NCI-H748 (cell line): ENCODE measurements at regions not wholly inside any gene's neighbourhood (a gene's known extent, or its start where the extent isn't known, plus 50 kb on each side); places are given as distances from the start of the nearest gene placed in this dataset.

Source experiments
- DNase-seq: peaks from one replicate; lab custom pipeline; 2025; ENCODE audit not compliant: unreplicated experiment; lab: John Stamatoyannopoulos, UW

DNA sequence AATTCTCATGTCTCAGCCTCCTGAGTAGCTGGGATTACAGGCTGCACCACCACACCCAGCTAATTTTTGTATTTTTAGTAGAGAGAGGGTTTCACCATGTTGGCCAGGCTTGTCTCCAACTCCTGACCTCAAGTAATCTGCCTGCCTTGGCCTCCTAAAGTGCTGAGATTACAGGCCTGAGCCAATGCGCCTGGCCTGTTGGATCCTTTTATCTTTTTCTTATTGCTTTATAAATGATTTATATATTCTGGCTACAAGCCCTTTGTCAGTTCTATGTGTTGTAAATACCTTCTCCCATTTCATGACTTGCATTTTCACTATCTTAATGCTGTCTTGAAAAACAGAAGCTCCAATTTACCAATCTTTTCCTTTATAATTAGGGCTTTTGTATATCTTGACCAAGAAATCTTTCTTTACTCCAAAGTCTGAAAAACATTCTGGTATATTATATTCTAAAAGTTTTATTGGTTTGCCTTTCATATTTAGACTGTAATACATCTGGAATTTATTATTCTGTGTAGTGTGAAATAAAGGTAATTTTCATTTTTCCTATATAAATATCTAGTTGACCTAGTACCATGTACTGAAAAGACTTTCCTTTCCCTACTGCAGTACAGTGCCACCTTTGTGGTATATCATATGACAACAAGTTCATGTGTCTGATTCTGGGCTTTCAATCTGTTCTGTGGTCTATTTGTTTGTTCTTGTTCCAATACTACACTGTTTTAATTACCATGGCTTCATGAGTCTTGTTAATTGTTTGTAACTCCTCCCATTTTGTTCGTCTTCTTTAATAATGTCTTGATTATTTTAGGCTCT lies 52.9 kb upstream of the RNU6-1 start:
- no peak for DNase-seq

DNA sequence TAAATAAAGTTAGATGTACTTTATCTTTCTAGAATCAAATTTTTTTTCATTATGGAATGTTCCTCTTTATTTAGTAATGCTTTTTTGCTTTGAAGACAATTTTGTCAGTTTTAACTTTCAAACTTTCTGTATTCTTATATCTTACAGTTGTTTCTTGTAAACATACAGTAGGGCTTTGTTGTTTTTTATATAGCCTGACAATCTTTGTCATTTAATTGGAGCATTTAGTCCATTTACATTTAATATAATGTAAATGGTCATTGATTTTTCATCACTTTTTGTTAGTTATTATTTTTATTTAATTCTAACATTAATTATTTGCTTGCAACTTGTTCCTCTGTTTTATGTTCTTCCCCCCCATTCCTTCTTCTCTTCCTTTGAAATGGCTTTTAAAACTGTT lies 55.4 kb upstream of the RNU6-1 start:
- DNase-seq: no peak

DNA sequence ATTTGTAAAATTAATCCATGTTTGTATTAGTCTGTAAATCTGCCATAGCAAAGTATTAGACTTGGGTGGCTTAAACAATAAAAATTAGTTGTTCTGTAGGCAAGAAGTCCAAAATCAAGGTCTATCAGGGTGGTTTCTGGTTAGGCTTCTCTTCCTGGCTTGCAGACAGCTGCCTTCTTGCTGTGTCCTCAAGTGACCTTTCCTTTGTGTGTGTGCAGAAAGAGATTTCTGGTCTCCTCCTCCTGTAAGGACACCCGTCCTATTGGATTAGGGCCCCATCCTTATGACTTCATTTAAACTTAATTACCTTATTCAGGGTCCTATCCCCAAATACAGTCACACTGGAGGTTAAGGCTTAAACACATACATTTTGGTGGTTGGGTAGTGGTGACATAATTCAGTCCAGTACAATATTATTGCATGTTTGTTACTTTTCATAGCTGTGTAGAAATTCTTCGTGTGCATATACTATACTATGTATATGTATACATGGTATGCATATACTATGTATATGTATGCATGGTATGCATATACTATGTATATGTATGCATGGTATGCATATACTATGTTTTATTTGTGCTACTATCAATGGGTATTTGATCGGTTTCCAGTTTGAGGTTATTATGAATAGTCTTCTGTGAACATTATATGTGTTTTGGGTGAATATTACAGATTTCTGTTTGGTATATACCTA lies 57.9 kb upstream of the RNU6-1 start:
- no peak for DNase-seq

DNA sequence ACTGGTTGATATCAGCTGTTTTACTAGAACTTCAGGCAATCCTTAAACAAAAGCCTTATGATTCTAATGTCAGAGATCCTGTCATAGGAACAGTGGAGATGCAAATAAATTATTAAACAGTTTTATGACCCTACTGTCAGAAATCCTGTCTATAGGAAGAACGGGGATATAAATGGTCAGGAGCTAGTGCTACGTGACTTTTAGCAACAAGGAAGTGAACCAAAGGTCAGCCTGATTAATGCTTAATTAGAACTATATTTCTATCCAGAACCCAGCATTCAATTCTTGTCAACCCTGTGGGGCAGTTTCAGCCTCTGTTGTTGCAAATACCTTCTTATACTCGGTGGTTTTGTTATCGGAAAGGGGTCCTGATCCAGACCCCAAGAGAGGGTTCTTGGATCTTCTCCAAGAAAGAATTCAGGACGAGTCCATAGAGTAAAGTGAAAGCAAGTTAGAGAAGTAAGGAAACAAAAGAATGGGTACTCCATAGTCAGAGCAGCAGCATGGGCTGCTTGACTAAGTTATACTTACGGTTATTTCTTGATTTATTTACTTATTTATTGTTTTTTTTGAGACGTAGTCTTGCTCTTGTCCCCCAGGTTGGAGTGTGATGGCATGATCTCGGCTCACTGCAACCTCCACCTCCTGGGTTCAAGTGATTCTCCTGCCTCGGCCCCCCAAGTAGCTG lies 59.9 kb upstream of the RNU6-1 start:
- DNase-seq: no peak

DNA sequence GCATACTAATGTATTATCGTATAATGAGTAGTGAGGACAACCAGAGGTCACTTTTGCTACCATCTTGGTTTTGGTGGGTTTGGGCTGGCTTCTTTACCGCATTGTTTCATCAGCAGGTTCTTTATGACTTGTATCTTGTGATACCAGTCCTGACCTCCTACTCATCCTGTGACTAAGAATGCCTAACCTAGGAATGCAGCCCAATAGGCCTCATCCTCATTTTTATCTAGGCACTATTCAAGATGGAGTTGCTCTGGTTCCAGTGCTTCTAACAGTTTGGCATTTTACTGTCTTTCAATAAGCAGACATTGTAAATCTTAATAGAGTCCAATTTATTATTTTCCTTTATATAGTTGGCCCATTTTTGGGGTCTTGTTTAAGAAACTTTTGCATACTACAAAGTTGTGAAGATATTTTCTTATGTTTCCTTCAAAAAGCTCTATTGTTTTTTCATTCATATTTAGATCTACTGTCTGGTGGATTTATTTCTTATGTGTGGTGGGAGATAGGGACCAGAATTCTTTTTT lies 60.8 kb upstream of the RNU6-1 start:
- no peak for DNase-seq

DNA sequence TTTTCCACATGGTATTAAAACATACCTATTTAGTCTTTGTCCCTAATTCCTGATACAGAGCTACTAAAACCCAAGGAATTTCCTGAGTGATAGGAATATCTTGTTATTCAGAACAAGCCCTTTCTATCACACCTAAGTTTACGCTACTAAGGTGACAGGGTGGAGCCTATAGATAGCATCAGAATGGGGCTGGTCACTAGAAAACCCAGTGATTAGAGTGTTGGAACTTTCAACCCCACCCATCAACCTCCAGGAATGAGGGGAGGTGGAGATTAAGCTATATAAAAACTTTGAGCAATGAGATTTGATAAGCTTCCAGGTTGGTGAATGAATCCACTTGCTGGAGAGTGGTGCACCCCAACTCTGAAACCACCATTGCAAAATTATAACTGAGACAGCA lies 62.1 kb upstream of the RNU6-1 start:
- DNase-seq: no peak

DNA sequence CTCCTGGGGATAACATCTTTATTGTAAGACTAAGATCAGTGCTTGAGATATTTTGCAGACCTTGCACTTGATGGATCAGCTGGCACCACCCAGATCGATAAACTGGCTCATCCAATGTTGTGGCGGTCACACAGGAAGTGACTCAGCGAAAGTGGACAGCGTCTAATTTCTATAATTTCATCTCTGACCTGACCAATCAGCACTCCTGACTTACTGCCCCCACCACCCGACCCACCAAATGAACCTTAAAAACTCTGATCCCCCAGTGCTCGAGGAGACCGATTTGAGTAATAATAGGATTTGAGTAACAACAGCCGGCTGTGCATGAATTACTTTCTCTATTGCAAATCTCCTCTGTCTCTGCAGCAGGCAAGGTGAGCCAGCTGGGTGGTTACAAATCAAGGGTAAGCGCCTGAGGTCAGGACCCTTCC lies 62.7 kb upstream of the RNU6-1 start:
- peak; percentile 7 for DNase-seq

DNA sequence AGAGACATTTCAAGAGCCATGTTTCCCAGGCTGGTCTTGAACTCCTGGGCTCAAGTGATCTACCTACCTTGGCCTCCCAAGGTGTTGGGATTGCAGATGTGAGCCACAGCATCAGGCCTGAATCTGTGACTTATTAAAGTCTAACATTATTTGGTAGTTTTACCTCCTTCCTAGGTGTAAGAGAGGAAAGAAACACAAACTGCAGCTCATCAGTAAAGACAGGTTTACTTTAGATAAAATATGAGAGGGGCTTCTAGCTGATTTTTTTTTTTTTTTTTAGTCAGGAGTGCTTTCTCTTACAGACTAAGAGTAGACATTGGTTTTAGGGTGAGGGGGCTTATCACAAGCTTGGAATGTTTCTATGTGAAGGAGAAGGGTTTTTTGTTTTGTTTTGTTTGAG lies 63.9 kb upstream of the RNU6-1 start:
- DNase-seq: no peak

DNA sequence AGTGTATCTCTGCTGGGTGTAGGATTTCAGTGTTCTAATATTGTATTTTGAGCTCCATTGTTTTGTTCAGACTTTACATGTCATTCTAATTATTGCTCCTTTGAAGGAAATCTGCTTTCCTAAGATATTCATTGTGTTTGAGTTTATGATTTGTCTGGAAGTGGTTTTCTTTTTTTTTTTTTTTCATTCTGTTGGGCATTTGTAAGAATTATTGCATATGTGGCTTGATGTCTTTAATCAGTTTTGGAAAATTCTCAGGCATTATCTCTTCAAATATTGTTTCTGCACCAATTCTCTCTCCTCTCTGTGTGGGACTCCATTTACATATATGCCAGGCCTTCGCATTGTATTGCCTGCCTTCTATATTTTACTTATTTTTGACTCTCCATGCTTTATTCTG lies 65.8 kb upstream of the RNU6-1 start:
- no peak for DNase-seq

DNA sequence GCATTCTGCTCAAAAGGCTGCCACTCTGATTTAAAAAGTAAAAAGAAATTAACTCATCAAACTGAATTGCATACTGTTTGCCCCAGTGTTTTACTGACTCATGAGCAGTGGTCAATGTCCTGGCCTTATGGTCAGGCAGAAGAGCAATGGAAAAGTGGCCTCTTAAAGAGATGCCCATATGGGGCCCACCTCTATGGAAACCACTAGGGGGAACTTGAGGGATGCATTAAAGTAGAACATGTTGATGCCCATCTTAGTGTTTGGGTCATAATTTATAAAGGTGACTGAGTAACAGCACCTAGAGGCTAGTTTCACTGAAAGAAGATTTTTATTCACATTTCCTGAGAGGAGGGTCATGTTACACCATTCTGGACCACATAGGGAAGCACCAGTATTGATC lies 66.5 kb upstream of the RNU6-1 start:
- peak; percentile 3 for DNase-seq

DNA sequence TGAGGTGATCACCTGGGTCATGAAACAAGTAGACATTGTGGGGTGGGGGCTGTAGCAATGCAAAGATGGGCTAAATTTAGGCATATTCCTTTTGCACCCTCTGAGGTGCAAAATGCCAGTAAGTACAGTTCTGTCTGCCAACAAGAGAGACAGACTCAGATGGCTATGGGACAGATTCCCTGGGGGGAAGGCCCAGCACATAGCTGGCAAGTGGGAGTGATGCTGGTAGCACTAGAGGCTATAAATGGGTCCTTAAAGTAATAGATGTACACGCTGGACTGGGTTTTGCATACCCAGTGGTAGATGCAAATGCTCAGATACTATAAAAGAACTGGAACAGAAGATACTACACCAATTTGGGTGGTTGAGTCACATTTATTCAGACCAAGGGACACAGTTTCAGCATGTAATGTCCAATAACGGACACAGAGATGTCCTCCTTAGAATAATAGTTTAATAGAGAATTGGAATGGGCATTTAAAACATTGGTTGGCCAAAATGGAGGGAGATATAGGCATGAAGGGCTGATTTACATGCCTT lies 67.4 kb upstream of the RNU6-1 start:
- no peak for DNase-seq

DNA sequence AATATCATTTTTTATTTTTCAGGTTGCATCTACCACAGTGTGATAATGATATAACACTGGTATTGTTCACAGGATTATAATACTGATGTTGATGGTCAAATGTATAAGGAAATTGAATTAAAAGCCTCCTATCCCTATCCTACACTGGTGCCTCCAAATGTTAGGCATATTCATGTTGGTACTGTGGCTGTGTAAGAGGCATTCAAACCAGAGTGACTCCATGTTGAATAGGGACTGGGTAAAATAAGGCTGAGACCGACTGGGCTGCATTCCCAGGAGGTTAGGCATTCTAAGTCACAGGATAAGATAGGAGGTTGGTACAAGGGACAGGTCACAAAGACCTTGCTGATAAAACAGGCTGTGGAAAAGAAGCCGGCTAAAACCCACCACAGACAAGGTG lies 68.9 kb upstream of the RNU6-1 start:
- DNase-seq: no peak

DNA sequence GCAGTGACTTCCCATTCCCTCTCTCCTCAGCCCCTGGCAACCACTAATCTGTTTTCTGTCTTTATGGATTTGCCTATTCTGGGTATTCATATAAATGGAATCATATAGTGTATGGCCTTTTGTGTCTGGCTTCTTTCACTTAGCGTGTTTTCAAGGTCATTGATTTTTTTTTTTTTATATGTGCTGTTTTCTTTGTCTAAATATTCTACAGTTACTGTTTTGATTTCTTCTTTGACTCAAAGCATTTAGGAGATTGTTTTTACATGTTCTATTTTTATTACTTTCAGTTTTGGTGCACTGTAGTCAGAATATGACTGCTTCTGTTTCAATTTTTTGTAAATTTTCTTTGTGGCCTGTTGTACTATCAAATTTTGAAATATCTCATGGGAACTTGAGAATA lies 71.9 kb upstream of the RNU6-1 start:
- no peak for DNase-seq

DNA sequence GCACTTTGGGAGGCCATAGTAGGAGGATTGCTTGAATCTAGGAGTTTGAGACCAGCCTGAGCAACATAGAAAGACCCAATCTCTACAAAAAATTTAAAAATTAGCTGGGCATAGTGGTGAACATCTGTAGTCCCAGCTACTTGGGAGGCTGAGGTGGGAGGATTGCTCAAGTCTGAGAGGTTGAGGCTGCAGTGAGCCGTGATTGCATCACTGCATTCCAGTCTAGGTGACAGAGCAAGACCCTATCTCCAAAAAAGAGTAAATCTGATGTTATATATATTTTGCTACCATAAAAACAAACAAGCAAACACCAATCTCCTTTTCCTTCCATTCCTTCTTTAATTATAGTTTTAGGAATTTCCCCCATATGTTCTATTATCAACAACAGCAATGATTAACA lies 74.2 kb upstream of the RNU6-1 start:
- DNase-seq: no peak

DNA sequence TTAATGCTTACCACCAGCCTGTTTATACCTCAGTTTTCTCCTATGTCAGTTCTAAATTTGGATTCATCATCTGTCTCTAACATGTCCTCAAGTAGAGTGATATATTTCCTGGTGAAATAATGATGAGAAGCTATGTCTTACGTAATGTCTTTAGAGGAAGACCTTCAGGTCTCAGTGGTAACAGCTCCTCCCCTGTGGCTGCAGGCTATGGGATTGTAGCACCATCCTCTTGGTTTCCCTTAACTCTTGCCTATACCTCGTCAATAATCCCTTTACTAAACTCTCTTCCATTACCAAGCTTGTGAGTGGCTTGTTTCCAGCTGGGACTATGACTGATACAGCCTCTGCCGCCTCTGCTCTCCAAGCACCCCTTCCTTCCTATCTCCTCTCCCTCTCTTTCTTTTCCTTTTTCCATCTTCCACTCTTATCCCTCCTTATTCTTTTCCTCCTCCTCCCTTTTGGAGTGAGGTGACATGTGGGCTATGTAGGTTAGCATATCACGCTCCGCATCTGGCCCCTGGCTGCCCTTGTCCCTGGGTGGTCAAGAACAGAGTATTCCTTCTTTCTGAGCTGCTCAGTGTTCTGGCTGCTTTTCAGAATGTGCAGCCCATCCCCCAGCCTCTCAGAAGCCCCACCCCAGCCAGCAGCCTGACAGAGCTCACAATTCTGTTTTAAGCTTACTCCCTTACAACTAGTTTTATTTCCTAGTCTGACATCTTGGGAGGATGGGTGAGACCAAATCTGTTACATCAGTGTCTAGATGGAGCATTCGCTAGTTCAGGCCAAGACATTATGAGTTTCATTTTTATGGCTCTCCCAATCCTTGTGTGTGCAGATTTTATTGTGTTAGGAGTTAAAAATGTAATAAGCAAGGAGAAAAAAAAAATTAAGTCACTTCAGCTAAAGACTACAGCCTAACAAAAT lies 75.0 kb upstream of the RNU6-1 start:
- peak; percentile 62 for DNase-seq

DNA sequence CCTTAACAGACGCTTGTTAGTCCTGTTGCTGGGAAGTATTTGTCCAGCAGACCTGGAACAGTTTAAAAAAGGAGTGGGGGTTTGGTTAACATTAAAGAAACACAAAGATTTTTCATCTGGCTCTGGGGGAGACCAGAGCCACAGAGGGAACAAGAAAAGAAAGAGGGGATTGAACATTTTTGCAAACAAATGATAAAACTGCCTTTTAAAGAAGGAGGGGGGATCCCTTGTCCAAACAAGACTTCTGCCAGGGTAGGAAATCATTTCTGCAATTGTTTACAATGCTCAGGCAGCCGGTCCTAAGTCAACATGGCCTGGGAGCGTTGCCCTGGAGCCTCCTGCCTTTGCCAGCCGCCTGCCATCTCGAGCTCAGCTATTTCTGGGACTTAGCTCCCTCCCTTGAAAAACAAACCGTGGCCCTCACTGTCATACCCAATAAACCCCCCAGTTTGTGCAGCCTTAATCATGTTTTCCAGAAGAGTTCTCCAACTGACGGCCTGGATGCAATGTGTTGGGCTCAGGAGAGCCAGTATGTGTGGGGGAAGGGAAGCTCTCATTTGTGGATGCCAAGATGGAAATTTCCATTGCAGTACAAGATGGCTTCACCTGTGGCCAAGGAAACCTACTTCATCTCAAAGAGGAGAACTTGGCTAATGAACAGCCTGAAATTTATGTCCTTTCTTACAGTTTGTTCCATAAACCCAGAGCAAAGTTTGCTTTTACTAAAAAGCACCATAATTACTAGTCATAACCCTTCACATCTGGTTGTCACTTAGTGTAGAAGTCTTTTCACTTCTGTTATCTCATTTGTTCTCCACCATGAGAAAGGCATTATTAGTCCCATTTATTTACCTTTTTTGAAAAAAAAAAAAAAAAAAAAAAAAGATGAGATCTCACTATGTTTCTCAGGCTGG lies 75.9 kb upstream of the RNU6-1 start:
- peak; percentile 91 for DNase-seq

DNA sequence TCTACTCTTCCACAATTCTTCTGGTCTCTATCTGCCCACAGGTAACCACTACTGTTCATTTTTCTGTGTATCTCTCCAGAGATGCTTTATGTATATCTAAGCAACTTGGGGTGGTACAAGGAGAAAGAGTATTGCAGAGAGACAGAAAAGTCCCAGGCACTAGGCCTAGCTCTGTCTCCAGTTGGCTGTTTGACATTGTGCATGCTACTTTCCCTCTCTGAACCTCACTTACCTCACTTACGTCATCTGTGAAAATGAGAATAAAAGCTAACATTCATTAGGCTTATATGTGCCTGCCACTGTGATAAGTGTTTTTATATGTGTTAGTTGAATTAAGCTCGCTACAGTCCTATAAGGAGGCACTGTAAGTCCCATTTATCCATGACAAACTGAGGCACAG lies 76.7 kb upstream of the RNU6-1 start:
- no peak for DNase-seq

DNA sequence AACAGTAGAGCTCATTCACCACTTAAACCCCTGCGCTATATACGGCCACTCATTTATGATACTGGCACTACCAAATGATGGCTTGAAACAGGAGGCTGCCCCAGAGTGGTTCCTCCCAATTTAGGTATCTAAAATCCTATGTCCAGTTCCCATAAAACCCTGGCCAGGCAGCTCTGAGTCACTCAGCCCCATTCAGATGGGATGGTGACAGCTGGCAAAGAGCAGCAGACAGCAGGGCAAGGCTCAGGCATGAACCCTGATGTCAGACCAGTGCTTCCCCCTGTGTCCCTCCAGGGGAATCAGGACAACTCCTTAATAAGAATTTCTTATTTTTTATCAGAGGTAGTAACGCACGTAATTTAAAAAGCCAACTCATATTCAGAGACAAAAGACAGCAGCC lies 77.2 kb upstream of the RNU6-1 start:
- DNase-seq: no peak

DNA sequence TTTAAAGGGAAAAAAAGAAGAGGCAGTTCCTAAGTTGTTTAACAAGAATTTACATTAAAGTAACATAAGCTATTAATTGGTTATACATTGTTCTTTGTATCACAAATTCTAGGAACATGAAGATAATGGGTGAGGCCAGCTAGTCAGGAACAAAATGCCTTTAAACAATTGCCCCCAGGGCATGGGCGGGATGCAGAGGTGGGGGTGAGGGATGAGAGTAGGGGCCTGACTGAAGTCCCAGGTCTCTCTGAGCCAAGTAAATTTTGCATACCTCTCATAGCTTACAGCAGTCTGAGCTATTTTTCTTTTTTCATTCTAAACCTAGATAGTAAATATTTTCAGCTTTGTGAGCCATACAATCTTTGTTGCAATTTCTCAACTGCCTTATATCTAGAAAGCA lies 77.8 kb upstream of the RNU6-1 start:
- DNase-seq: no peak
